ENCODE measurements at regions not wholly inside any gene's neighbourhood (a gene's known extent, or its start where the extent isn't known, plus 50 kb on each side); places are given as distances from the start of the nearest gene placed in this dataset.

DNA sequence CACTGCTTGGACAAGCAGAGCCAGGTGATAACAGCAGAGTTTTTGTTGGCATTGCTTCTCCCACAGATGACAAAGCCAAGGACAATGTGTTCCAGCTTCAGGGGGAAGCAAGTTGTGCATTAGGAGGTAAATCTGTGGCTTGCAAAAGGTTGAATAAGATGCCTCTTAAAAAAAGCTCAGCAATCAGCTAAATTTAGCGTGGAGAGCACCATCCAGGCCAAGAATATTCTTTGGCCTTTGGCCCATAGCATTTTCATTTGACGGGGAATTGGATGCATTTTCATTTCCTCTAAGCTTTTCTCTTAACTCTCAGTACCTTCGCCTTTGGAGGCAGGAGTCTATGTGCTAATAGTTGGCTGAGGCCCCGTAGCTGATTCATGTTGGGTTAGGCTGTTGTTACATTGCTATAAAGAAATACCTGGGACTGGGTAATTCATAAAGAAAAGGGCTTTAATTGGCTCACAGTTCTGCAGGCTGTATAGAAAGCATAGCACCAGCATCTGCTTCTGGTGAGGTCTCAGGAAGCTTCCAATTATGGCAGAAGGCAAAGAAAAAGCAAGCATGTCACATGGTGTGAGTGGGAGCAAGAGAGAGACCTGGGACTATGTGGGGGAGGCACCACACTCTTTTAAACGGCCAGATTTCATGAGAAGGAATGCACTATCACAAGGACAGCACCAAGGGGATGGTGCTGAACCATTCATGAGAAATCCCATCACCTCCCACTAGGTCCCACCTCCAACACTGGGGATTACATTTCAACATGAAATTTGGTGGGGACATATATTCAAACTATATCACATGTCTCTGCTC lies 350.1 kb upstream of the C11orf87 start:
- TF ChIP-seq, protein P1, sequence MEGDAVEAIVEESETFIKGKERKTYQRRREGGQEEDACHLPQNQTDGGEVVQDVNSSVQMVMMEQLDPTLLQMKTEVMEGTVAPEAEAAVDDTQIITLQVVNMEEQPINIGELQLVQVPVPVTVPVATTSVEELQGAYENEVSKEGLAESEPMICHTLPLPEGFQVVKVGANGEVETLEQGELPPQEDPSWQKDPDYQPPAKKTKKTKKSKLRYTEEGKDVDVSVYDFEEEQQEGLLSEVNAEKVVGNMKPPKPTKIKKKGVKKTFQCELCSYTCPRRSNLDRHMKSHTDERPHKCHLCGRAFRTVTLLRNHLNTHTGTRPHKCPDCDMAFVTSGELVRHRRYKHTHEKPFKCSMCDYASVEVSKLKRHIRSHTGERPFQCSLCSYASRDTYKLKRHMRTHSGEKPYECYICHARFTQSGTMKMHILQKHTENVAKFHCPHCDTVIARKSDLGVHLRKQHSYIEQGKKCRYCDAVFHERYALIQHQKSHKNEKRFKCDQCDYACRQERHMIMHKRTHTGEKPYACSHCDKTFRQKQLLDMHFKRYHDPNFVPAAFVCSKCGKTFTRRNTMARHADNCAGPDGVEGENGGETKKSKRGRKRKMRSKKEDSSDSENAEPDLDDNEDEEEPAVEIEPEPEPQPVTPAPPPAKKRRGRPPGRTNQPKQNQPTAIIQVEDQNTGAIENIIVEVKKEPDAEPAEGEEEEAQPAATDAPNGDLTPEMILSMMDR (IDR thresholded peaks at IDR 0.05; ENCODE audit: extremely low read depth, insufficient read depth, missing control alignments) = no peak
- in situ Hi-C loops (cut with MboI; ENCODE audit: low pct_unique_long_range_greater_than_20kb, low sequenced_read_pairs, unreplicated experiment) = no loop called here
- DNase-seq (ENCODE audit: low spot score) = no peak

DNA sequence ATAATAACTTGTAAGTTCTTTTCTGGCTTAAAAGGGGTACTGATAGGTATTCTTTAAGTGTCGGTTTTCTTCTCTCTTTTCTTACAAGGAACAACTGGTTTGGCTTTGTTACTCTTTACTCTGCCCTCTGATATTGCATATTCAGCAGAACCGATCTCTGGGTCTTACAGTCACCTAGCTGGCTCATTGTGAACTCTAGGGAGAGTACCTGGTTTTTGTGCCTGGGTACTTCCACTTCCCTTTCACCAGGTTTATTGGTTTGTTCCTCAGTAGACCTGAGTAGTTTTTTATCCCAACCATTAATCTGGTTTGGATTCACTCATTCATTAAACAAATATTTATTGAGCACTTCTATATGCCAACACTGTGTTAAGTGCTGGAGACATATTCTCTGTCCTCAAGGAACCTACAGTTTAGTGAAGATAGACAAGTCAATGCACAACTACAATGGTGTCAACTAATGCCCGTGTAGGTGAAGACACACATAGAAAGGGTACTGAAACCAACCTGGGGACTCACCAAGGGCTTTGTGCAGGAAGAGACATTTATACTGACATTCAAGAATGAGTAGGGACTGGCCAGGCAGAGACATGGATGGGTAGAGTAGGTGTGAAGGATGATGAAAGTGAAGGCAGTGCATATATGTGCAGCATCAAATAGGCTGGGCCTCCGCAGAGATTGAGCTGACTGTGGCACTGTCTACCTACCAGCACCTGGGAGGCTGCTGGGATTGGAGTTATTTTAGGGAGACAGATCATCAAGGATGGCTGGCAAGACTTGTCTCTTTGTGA lies 348.8 kb upstream of the C11orf87 start:
- in situ Hi-C loops (cut with MboI; ENCODE audit: low pct_unique_long_range_greater_than_20kb, low sequenced_read_pairs, unreplicated experiment) = no loop called here
- TF ChIP-seq, protein P1 (IDR thresholded peaks at IDR 0.05; ENCODE audit: extremely low read depth, insufficient read depth, missing control alignments) = no peak

DNA sequence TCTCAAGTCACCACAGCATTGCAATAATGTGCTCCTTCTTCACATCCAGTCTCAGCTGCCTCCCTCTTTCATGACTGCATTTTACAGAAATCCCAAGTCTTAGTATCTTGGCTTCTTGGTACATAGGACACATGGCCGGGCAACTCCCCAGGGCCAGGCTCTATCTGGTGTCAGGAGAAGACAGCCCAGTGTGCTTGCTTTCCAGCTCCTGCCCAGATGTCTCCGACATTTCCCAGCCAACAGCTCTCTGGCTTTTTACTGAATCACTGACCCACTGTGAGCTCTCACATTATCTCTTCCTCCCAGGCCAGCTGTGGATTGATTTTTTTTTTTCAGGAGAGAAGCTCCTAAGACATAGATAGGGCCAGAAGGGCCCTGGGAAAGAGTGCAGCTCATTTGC lies 346.0 kb upstream of the C11orf87 start:
- in situ Hi-C loops (cut with MboI; ENCODE audit: low pct_unique_long_range_greater_than_20kb, low sequenced_read_pairs, unreplicated experiment) = no loop called here
- DNase-seq (ENCODE audit: low spot score) = no peak
- TF ChIP-seq, protein P1 (IDR thresholded peaks at IDR 0.05; ENCODE audit: extremely low read depth, insufficient read depth, missing control alignments) = no peak

More for the DNA sequence above, 348.8 kb upstream of the C11orf87 start:
- no peak for DNase-seq (ENCODE audit: low spot score)

DNA sequence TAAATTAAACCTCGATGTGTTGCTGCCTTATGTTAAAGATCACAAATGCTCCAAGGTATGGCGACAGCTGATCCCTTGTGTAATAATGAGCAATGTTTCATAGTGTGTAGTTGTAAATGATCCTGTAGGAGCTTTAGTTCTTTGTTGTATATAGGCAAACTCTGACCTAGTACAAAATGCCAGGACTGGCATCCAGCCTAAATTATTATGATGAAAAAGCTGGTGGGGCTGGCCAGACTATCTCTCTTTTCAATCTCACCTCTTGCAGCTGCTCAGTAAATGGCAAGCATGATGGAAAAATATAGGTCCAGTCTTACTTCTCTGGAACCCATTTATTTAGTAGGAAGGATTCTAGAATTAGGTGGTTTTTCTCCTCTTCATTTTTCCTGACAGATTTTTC lies 345.1 kb upstream of the C11orf87 start:
- in situ Hi-C loops (cut with MboI; ENCODE audit: low pct_unique_long_range_greater_than_20kb, low sequenced_read_pairs, unreplicated experiment) = no loop called here
- TF ChIP-seq, protein P1 (IDR thresholded peaks at IDR 0.05; ENCODE audit: extremely low read depth, insufficient read depth, missing control alignments) = no peak
- no peak for DNase-seq (ENCODE audit: low spot score)

DNA sequence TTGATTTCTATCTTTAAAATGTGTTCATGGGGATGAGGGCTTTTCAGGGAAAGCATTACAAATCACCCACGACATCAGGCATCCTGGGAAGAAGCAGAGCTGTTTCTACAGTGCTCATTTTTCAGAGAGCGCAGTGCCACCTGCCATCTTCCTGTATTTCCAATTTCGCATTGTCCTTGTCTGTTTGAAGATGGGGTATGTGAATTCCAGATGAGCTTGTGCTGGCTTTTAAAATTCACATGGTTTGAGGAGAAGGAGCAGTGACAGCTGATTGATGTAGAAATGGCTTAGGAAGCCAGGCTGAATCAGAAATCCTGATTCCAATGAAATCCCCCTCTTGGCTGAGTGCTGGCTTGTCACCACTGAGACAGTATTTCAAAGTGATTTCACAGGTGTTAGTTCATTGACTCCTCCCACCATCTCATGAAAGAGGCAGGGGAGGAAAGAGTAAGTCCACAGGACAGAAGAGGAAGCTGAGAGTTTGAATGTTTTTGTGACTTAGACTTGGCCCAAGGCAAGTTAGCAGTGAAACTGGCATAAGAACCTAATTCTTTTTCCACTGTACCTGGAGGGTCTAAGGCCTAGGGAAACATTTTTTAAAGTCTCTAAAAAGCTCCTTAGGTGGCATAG lies 344.6 kb upstream of the C11orf87 start:
- TF ChIP-seq, protein P1 (IDR thresholded peaks at IDR 0.05; ENCODE audit: extremely low read depth, insufficient read depth, missing control alignments) = no peak
- in situ Hi-C loops (cut with MboI; ENCODE audit: low pct_unique_long_range_greater_than_20kb, low sequenced_read_pairs, unreplicated experiment) = no loop called here

DNA sequence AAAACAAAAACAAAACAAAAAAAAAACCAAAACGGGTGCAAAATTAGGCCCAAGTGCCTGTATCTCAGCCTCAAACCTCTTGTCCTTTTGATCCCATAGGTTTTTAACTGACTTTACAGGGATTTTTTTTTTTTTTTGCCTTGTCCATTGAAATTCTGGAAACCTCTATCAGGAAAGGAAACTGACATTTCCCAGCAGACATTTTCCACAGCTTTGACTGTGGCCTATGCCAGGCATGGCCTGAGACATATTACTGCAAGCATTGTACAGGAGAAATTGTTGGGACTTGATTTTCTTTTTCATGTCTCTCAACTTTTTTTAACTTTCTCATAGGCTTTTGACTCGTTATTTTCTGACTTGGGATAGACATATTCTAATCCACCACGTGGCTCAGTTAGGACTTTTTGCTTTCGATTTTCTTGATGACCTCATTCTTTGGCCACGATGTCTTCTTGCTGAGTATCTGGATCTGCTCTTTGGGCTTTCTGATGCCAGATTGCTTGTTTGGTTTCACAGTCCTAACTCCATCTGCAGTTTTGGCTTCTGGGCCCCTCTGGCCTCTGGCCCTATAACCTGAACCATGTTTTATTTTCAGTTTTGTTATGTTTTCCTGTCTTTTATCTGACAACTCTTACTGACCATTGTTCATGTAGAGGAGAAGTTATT lies 336.1 kb upstream of the C11orf87 start:
- in situ Hi-C loops (cut with MboI; ENCODE audit: low pct_unique_long_range_greater_than_20kb, low sequenced_read_pairs, unreplicated experiment) = no loop called here
- no peak for DNase-seq (ENCODE audit: low spot score)
- TF ChIP-seq, protein P1 (IDR thresholded peaks at IDR 0.05; ENCODE audit: extremely low read depth, insufficient read depth, missing control alignments) = no peak

More for the DNA sequence above, 344.6 kb upstream of the C11orf87 start:
- no peak for DNase-seq (ENCODE audit: low spot score)
